CD4-positive, alpha-beta T cell (primary cell): ENCODE measurements at regions not wholly inside any gene's neighbourhood (a gene's known extent, or its start where the extent isn't known, plus 50 kb on each side); places are given as distances from the start of the nearest gene placed in this dataset.

ENCODE experiments used
- ATAC-seq: fragments of 200-7000 bp; cut with Tn5 transposase; one replicate; pipeline ENCODE4 v1.10.0; 2022; ENCODE audit warnings: mild to moderate bottlenecking; ENCODE audit not compliant: poor library complexity
- CTCF ChIA-PET: fragments of 350-600 bp; sonication (Branson Sonifier 250); formaldehyde crosslinking; loops from one replicate; lab custom pipeline; 2021; ENCODE audit warnings: antibody characterized with exemption, inconsistent platforms; lab: Charles Lee
- POLR2A ChIA-PET: fragments of 350-600 bp; sonication (Branson Sonifier 250); formaldehyde crosslinking; loops from one replicate; lab custom pipeline; 2021; ENCODE audit warnings: antibody characterized with exemption, inconsistent platforms; lab: Charles Lee
- DNase-seq, 14 experiments: peaks; one replicate each; pipeline ENCODE4 v3.0.0-alpha.2; 2013 to 2020; ENCODE audit warnings: mixed read lengths in 2 of 14
- H3K27ac ChIP-seq, 2 donors: one replicate each; pipeline versions ENCODE4 v1.5.1 to v1.7.0; 2013; ENCODE audit warnings: low read length in 2 of 2, low read depth in 1 of 2, mild to moderate bottlenecking in 1 of 2
- H3K27me3 ChIP-seq, 2 experiments: 1 replicate in 1 of 2; 2 replicates in 1 of 2; pipeline versions ENCODE4 v1.6.1 to v1.7.0; 2013; ENCODE audit warnings: low read length in 2 of 2, control low read depth in 1 of 2, mild to moderate bottlenecking in 1 of 2, moderate library complexity in 1 of 2; ENCODE audit not compliant: insufficient read depth in 2 of 2, control insufficient read depth in 1 of 2
- H3K36me3 ChIP-seq: one replicate; pipeline ENCODE4 v1.6.1; 2013; ENCODE audit warnings: low read length, control low read depth; ENCODE audit not compliant: insufficient read depth
- H3K4me1 ChIP-seq: one replicate; pipeline ENCODE4 v1.6.1; 2013; ENCODE audit warnings: low read length, control low read depth; ENCODE audit not compliant: insufficient read depth
- H3K4me3 ChIP-seq: one replicate; pipeline ENCODE4 v1.5.1; 2013; ENCODE audit warnings: mild to moderate bottlenecking, low read length, moderate library complexity
- H3K9me3 ChIP-seq, 2 experiments: 1 replicate in 1 of 2; 2 replicates in 1 of 2; pipeline versions ENCODE4 v1.6.1 to v1.7.0; 2013; ENCODE audit warnings: low read length in 2 of 2, mild to moderate bottlenecking in 2 of 2, control low read depth in 1 of 2, moderate library complexity in 1 of 2; ENCODE audit not compliant: control insufficient read depth in 1 of 2, insufficient read depth in 1 of 2
- H3K27ac Mint-ChIP-seq: one replicate; pipeline ENCODE4 v1.8.0; 2020; ENCODE audit warnings: mixed read lengths
- H3K27me3 Mint-ChIP-seq: one replicate; pipeline ENCODE4 v1.8.0; 2021; ENCODE audit warnings: mixed read lengths
- H3K36me3 Mint-ChIP-seq: one replicate; pipeline ENCODE4 v1.8.0; 2021; ENCODE audit warnings: low read depth, mixed read lengths
- H3K4me1 Mint-ChIP-seq: one replicate; pipeline ENCODE4 v1.8.0; 2021; ENCODE audit warnings: low read depth, mixed read lengths
- H3K4me3 Mint-ChIP-seq: one replicate; pipeline ENCODE4 v1.8.0; 2020; ENCODE audit warnings: mild to moderate bottlenecking, mixed read lengths
- H3K9me3 Mint-ChIP-seq: one replicate; pipeline ENCODE4 v1.8.0; 2020; ENCODE audit warnings: mixed read lengths
- intact Hi-C, 2 experiments: fragments of 100-400 bp; cut with DNase I in 1 of 2; cut with micrococcal nuclease in 1 of 2; formaldehyde crosslinking; loops; one replicate each; pipeline versions ENCODE4 v1.15.1 to v1.9.0; 2023 to 2025; cut with DNase I, micrococcal nuclease
- TF ChIP-seq, protein P1 (sequence below): fragments of 200-600 bp; IDR thresholded peaks from one replicate; pipeline ENCODE4 v1.8.0; 2022; ENCODE audit warnings: antibody characterized with exemption, mild to moderate bottlenecking

- H3K4me3 Mint-ChIP-seq = no peak overlapping the region
- H3K36me3 ChIP-seq = no peaks in the 10 kb centered on the region
- H3K27ac ChIP-seq = no peak overlapping the region
- DNase-seq (no peak), ATAC-seq (no peak)
- no peaks in the 10 kb centered on the region for H3K4me1 Mint-ChIP-seq
- no peaks in the 10 kb centered on the region for H3K4me1 ChIP-seq
- TF ChIP-seq, protein P1, sequence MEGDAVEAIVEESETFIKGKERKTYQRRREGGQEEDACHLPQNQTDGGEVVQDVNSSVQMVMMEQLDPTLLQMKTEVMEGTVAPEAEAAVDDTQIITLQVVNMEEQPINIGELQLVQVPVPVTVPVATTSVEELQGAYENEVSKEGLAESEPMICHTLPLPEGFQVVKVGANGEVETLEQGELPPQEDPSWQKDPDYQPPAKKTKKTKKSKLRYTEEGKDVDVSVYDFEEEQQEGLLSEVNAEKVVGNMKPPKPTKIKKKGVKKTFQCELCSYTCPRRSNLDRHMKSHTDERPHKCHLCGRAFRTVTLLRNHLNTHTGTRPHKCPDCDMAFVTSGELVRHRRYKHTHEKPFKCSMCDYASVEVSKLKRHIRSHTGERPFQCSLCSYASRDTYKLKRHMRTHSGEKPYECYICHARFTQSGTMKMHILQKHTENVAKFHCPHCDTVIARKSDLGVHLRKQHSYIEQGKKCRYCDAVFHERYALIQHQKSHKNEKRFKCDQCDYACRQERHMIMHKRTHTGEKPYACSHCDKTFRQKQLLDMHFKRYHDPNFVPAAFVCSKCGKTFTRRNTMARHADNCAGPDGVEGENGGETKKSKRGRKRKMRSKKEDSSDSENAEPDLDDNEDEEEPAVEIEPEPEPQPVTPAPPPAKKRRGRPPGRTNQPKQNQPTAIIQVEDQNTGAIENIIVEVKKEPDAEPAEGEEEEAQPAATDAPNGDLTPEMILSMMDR = no peak
- no peaks in the 10 kb centered on the region for H3K9me3 ChIP-seq
- POLR2A ChIA-PET = no interaction called here
- CTCF ChIA-PET = no interaction called here
- H3K4me3 ChIP-seq = no peak overlapping the region
- H3K27me3 Mint-ChIP-seq = no peaks in the 10 kb centered on the region
- intact Hi-C loops = no loop called here
- no peaks in the 10 kb centered on the region for H3K27me3 ChIP-seq
- H3K36me3 Mint-ChIP-seq = no peaks in the 10 kb centered on the region
- H3K27ac Mint-ChIP-seq = no peak overlapping the region
- peaks cover 6% of the 10 kb centered on the region for H3K9me3 Mint-ChIP-seq
Observed at GRCh38 chr3:83802801-83803200, 1156.0 kb upstream of the CADM2 start.

DNA sequence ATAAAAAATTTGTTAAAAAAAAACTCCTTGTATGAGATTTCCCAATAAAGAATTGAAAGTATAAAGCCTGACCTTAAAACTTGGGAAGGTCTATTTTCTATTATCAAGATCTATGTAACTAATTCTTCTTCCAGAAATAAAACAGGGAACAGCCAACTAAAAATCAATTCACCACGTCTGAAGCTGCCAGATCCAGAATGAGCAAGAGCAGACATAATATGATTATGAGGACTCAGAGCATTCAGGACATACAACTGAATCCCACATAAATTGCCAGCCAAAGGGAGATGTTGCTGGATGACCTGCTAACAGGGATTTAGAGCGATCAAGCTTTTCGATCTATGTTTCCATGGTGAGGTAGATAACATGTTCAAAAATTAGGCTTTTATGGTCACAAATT, 1151.3 kb upstream of the CADM2 start:
- DNase-seq = no peak
- H3K4me1 Mint-ChIP-seq = no peaks in the 10 kb centered on the region

DNA sequence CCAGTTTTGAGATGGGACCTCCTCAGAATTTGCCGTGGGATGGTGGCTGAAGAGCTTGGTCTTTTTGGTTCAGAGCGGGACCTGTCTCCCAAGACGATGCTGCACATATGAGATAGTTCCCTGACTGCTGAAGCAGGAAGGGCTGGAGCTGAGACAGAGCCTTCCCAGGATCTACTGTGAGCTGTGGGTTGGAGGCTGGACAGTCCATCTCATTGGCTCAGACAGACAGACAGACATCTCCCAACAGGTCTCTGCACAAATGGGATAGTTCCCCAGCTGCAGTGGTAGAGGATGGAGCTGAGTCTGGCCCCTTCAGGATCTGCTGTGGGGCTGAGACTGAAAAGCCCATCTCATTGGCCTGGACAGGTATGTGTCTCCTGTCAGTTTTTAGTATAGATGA, 1145.6 kb upstream of the CADM2 start:
- Histone ChIP-seq H3K9me3 (no peaks in the 10 kb centered on the region), H3K4me3 (no peak overlapping the region), H3K4me1 (no peaks in the 10 kb centered on the region), H3K27me3 (no peaks in the 10 kb centered on the region), H3K36me3 (no peaks in the 10 kb centered on the region), H3K27ac (no peak overlapping the region)
- Mint-ChIP-seq H3K27ac (no peak overlapping the region), H3K4me3 (no peak overlapping the region), H3K36me3 (no peaks in the 10 kb centered on the region), H3K27me3 (no peaks in the 10 kb centered on the region), H3K4me1 (no peaks in the 10 kb centered on the region), H3K9me3 (peaks cover 12% of the 10 kb centered on the region)
- intact Hi-C loops = no loop called here
- POLR2A ChIA-PET = no interaction called here
- CTCF ChIA-PET = no interaction called here
- TF ChIP-seq, protein P1 = no peak
- ATAC-seq (no peak), DNase-seq (no peak)

More for the DNA sequence above, 1151.3 kb upstream of the CADM2 start:
- H3K27ac ChIP-seq = no peak overlapping the region
- Mint-ChIP-seq H3K27me3 (no peaks in the 10 kb centered on the region), H3K27ac (no peak overlapping the region), H3K4me3 (no peak overlapping the region), H3K9me3 (peaks cover 8% of the 10 kb centered on the region), H3K36me3 (no peaks in the 10 kb centered on the region)
- no peak for ATAC-seq
- CTCF ChIA-PET = no interaction called here
- no peaks in the 10 kb centered on the region for H3K4me1 ChIP-seq
- intact Hi-C loops = no loop called here
- H3K36me3 ChIP-seq = no peaks in the 10 kb centered on the region
- POLR2A ChIA-PET = no interaction called here
- TF ChIP-seq, protein P1 = no peak
- H3K4me3 ChIP-seq = no peak overlapping the region
- H3K9me3 ChIP-seq = no peaks in the 10 kb centered on the region
- H3K27me3 ChIP-seq = no peaks in the 10 kb centered on the region
